Stimulated activated CD4-positive, alpha-beta T cell treated with anti-CD3 and anti-CD28 coated beads, Interleukin-2, amount 100 ng/mL, for 48 hours (primary cell): ENCODE measurements at regions not wholly inside any gene's neighbourhood (a gene's known extent, or its start where the extent isn't known, plus 50 kb on each side); places are given as distances from the start of the nearest gene placed in this dataset.
"Not testable (repeated sequence)": the region's sequence is repeated elsewhere in the genome, so short reads cannot be mapped to it uniquely, and the experiment has no call there.

ENCODE experiments used
- DNase-seq, 2 donors: peaks; one replicate each; pipeline ENCODE4 v3.0.0-alpha.2; 2020

DNA sequence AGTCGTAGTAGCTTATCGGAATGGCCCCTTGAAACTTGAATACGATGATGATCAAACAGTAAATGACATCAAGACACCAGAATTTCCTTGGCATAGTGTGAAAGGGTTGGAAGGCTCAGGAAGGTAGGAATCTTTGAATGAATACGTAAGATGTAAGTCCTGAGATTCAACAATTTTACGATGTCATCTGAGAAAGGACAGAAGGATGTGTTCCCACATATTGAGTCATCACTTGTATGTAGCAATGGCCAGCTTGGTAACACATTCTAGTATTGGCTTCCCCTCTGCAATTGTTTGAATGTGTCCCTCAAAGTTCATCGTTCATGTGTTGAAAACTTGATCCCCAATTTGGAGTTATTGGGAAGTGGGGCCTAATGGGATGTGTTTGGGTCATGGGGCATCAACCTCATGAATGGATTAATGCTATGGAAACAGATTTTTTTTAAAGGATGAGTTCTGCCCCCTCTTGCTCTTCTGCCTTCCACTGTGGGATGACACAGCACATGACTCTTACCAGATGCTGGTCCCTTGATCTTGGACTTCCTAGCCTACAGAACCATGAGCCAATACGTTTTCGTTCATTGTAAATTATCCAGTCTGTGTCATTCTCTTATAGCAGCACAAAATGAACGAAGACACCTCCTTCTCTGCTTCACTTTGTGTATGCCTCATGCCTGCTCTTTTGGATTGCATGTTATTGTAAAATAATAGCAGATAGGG is 284.6 kb downstream of the BCAT1 start:
- DNase-seq: no peak

- DNase-seq: no peak
Observed at GRCh38 chr12:24661657-24662096, 287.2 kb downstream of the BCAT1 start.

GRCh38 chr12:24659016-24659415 is 289.9 kb downstream of the BCAT1 start:
- no peak for DNase-seq

DNA sequence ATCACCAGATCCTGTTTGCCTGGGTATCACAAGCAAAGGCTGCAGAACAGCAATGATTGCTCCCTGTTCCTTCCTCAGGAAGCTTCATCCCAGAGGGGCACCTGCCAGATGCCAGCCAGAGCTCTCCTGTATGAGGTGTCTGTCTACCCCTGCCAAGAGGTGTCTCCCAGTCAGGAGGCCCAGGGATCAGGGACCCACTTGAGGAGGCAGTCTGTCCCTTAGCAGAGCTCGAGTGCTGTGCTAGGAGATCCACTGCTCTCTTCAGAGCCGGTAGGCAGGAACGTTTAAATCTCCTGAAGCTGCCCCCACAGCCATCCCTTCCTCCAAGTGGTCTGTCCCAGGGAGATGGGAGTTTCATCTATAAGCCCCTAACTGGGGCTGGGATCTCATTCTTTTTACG is 294.6 kb downstream of the BCAT1 start:
- DNase-seq: not testable (repeated sequence)

- DNase-seq: no peak
Observed at GRCh38 chr12:24649634-24650033, 299.3 kb downstream of the BCAT1 start.

- DNase-seq: no peak
Observed at GRCh38 chr12:24649209-24649608, 299.7 kb downstream of the BCAT1 start.

DNA sequence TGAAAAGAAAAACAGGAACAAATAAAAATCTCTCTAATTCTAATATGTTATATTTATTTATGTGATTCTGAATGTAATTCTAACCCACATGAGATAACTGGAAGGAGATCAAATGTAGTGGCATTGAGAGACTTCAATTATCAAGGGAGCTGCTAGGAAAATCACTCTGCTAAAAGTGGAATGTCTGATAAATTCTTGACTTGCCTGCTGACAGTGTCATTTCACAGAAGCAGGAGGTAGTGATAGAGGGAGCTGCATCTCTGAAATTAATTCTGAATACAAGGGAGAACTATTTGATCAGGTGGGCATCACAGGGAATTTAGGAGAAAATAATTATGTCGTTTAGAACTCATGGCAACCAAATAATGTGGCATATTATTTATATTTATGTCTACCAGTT is 303.6 kb downstream of the BCAT1 start:
- no peak for DNase-seq

- no peak for DNase-seq
Observed at GRCh38 chr12:24643120-24644119, 305.5 kb downstream of the BCAT1 start.

DNA sequence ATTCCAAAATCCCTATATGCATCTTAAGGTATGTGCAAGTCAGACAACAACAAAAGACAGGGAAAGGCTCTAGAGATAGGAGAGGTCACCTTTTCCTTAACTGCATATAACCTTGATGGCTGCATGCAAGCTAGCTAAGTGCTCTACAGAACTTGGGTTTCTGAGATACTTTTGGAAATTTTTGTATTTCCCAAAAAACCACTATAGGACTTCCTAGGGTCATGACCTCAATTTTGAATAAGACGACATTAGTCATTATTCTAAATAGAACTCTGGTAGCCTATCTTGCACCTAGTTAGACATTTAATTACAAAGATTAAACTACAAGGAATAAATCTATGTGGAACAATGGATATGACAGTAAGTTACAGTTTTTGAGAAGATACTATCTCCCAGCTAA is 309.3 kb downstream of the BCAT1 start:
- DNase-seq: no peak

DNA sequence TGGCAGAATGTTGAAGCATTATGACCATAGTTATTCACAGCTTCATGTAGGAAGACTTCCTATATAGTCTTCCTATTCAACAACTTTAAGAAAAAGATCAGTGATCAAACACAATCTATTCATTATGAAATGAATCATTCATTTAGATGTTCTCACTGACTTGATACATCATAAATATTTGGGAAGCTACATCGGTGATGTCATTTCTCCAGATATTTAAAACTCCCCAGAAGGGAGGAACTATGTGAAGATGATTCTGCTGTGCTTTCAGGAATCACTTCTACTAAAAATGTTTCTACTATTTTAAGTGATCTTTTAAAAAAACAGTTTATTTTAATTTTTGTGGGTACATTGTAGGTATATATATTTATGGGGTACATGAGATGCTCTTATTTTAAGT is 316.4 kb downstream of the BCAT1 start:
- DNase-seq: no peak

DNA sequence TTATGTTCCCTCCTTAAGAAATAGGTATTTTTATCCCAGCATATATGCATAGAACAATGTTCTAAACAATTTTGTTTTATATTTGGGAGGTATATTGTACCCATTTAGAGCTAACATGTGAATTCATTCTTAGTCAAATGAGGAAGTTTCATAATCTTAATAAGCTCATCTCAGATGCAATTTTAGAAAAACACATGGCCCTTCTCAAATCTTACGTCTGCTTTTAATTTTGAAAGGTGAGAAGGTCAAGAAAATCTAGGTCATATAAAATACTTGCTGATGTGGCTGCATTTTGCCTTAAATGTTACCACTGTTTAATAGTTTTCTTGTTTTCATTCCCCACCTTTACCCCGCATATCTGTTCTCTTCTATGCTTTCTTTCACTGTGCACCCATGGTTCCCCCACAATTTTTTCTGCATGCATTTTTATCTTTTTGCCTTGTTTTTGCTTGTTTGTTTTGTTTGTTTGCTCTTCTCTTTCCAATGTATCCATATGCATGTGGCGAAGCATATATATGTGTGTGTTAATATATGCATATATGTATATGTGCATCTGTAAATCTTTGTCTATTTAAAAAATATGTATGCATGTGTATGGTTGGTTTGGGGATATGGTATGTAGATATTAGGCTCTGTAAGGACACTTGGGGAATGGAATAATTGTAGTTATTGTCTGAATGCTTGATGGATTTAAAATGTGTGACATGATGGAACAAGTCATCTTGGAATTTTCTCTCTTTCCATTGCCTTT is 317.1 kb downstream of the BCAT1 start:
- no peak for DNase-seq

- DNase-seq: no peak
Observed at GRCh38 chr12:24630856-24631255, 318.0 kb downstream of the BCAT1 start.

DNA sequence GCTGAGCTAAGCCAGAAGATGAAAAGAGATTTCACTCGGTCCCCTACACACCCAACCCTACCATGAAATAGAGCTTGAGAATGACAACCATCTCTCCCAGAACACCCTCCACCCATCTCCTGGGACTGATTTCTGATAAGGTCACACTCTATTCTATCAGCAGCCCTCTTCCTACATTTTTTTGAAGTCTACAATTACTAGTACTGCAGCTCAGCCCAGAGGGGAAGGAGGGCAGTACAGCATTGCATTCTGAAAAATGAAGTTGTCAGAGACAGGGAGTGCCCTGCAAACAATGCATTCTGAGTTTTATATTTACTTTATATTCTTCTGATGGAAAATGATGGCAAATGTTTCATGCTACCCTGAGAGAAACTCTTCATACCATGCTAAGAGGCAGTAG is 318.5 kb downstream of the BCAT1 start:
- no peak for DNase-seq

GRCh38 chr12:24625103-24625502 is 323.8 kb downstream of the BCAT1 start:
- DNase-seq: no peak

DNA sequence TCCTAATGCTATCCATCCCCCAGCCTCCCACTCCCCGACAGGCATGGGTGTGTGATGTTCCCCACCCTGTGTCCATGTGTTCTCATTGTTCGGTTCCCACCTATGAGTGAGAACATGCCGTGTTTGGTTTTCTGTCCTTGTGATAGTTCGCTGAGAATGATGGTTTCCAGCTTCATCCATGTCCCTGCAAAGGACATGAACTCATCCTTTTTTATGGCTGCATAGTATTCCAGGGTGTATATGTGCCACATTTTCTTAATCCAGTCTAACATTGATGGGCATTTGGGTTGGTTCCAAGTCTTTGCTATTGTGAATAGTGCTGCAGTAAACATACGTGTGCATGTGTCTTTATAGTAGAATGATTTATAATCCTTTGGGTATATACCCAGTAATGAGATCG is 328.9 kb downstream of the BCAT1 start:
- not testable (repeated sequence) for DNase-seq

DNA sequence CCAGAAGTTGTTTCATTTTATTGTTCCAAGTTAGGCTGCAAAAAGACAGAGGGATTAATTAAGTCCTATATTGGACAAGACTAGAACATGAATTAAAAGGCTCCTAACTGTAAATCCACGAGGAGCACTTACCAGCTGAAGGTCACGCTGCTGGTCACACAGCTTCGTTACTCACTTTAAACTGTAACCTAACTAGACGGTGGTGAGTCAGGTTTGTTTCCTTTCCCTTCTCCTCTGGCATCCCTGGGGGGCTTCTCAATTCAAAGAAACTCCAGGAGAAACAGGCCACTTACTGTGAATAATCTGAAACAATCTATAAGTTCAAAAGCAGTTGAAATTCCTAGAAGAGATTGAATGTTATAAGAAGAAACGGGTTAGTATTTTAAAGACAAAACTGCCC is 331.4 kb downstream of the BCAT1 start:
- no peak for DNase-seq

GRCh38 chr12:24615967-24616411 is 332.9 kb downstream of the BCAT1 start:
- DNase-seq: no peak

DNA sequence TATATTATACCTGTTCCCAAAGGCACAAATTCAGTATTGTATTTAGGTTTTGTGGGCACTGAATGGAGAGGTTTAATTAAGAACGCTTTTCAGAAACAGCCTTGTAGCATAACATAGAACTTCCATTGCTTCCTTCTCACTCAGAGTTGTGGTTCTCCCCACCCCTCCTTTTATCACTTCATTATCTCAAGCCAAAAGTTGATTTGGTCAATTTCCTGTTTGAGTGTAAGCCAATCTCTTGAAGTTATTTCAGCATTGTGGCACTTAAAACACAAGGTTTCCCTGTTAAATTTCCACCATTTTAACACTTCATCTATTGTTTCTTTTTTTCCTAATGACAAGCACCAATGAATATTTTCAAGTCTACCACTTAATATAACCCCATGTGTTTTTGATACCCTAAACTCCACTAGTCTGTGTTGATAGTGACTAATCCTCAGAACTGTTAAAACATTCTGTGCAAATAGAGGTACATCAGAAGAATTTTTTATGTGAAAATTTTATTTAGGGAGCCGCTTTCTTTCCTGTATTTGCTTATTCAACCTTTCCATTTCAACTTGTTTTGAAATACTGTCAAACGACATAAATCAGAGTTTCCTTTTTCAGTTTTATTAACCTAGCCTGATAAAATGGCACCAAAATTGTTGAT is 340.1 kb downstream of the BCAT1 start:
- DNase-seq: no peak

GRCh38 chr12:24608108-24608507 is 340.8 kb downstream of the BCAT1 start:
- DNase-seq: no peak

- no peak for DNase-seq
Observed at GRCh38 chr12:24605916-24606315, 343.0 kb downstream of the BCAT1 start.

DNA sequence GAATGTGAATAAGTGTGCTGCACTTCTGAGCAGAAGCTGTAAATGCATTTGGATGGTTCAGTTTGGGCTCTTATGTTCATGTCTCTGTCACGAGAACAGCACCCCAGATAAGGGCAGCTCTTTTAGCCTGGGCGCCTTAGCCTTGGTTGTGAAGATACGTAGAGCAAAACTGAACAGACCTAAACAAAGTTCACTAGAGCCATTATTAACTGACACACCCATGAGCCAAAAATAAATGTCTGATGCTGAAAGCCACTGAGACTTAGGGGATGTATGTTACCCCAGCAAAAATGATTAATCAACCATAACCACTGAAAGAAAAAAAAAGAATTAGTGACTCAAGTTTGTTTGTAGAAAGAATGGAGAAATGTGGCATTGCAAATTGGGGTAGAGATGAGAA is 343.4 kb downstream of the BCAT1 start:
- DNase-seq: no peak

GRCh38 chr12:24603371-24603770 is 345.5 kb downstream of the BCAT1 start:
- no peak for DNase-seq

- DNase-seq: no peak
Observed at GRCh38 chr12:24600996-24601395, 347.9 kb downstream of the BCAT1 start.
